ENCODE measurements at regions not wholly inside any gene's neighbourhood (a gene's known extent, or its start where the extent isn't known, plus 50 kb on each side); places are given as distances from the start of the nearest gene placed in this dataset.

DNA sequence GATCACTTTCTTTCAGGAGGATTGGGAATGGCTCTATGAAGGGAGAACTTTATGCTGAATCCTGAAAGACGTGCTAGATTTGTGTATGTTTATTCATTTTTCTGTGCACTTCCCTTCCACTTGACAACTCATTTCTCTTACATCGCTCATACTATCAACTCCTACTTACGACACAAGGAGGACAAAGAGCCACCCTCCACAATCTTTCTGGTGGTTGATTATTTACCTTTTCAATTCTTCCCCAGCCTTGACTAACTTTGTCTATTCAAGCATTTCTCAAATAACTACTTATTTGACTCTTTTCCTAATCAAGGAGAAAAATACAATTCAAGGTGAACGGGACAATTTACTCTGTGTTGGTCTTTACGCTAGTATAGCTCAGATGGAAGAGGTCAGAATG lies 622.1 kb downstream of the TLR4 start:
- DNase-seq = no peak
- H3K27me3 Mint-ChIP-seq = no peaks in the 10 kb centered on the region
- H3K9me3 Mint-ChIP-seq = peaks cover 0 to 3% of the 10 kb centered on the region in 2 donors
- H3K4me3 Mint-ChIP-seq = no peak overlapping the region
- no peaks in the 10 kb centered on the region for H3K4me1 Mint-ChIP-seq (ENCODE audit: low read depth in 2 of 2)
- ATAC-seq (replicated peaks) = no peak
- H3K36me3 Mint-ChIP-seq (ENCODE audit: insufficient read depth) = no peaks in the 10 kb centered on the region
- no peak overlapping the region for H3K27ac Mint-ChIP-seq

DNA sequence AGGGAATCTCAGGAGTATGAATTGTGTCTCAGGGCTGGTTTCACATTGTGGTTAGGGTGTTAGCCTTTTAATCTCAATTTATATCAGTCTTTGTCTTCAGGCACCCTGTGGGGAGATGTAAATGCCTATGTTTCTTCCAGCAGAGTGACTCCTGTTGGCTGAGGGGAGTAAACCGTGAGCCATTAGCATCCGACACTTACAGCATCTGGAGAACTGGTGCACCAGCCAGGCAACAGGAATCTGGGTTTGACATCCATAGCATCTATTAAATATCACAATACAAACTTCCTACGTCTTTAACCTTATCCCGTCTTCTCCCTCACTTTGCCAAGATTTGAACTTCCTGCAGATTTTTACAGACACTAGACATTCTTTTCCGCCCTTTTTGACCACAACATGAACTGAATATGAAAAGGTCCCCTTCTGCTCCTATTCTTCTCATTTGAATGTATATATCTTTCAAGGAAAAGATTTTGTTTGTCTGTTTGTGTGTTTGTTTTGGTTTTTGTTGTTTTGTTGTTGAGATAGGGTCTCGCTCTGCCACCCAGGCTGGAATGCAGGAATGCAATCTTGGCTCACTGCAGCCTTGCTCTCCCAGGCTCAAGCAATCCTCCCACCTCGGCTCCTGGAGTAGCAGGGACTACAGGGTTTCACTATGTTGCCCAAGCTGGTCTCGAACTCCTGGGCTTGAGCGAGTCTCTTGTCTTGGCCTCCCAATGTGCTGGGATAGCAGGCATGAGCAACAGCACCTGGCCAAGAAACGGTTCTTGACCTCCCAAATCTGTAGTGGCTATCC lies 626.2 kb downstream of the TLR4 start:
- DNase-seq = no peak
- Mint-ChIP-seq H3K27ac (no peak overlapping the region), H3K4me1 (ENCODE audit: low read depth in 2 of 2) (no peaks in the 10 kb centered on the region), H3K27me3 (no peaks in the 10 kb centered on the region), H3K9me3 (peaks cover 0 to 4% of the 10 kb centered on the region in 2 donors), H3K36me3 (ENCODE audit: insufficient read depth) (no peaks in the 10 kb centered on the region), H3K4me3 (no peak overlapping the region)
- no peak for ATAC-seq (replicated peaks)

DNA sequence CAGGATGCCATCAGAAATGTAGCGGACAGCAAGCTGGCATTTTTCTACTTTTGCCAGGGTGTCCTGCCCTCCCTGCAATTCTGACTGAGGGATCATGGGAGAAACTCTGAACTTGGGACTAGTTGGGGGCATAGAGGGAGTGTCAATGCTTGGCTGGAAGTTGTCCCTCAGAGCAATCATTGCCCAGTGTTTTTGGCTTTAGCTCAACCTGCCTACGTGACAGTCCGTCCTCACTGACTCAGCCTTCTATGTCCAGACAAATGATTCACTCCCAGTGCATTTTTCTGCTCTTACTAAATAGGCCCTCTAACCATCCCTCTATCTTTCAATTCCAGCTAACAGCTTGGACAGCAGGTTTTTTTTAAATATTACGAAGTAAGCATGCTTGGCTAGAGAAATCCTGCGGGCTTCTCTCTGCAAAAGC lies 627.4 kb downstream of the TLR4 start:
- Mint-ChIP-seq H3K4me3 (no peak overlapping the region), H3K27me3 (no peaks in the 10 kb centered on the region), H3K4me1 (ENCODE audit: low read depth in 2 of 2) (no peaks in the 10 kb centered on the region), H3K27ac (no peak overlapping the region), H3K9me3 (peaks cover 0 to 4% of the 10 kb centered on the region in 2 donors), H3K36me3 (ENCODE audit: insufficient read depth) (no peaks in the 10 kb centered on the region)
- ATAC-seq (replicated peaks) (no peak), DNase-seq (no peak)

DNA sequence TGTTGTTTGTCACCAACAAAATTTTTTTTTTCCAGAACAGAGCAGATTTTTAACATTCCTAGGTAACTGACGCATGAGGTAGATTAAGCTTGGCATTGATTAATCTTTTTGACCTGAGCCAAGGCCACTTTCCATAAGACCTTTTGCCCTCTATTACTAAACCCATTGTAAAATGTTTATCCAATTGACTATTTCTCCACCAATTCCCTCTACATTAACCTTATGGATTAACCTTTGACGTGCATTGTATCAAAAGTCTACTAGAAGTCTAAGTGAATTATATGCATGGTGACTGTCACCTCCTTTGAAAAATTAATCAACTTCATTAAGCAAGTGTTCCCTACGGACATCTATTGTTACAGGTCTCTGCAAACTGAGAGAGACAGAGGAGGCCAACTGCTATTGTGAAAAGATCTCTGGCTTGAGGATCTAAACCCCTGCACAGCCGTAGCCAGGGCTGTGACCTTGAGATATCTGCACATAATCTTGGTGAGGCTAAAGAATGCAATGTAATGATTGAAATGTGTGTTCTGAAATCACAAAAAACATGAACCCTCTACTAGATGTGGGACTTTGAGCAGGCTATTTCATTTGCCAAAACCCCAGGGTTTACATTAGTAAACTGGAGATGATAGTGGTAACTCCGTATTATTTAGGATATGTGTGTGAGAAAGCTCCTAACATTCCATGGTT lies 632.2 kb downstream of the TLR4 start:
- no peaks in the 10 kb centered on the region for H3K27me3 Mint-ChIP-seq
- no peak overlapping the region for H3K4me3 Mint-ChIP-seq
- ATAC-seq (replicated peaks) (no peak), DNase-seq (no peak)
- H3K36me3 Mint-ChIP-seq (ENCODE audit: insufficient read depth) = no peaks in the 10 kb centered on the region
- H3K27ac Mint-ChIP-seq = no peak overlapping the region
- H3K9me3 Mint-ChIP-seq = peaks cover 0 to 3% of the 10 kb centered on the region in 2 donors
- H3K4me1 Mint-ChIP-seq (ENCODE audit: low read depth in 2 of 2) = no peaks in the 10 kb centered on the region

DNA sequence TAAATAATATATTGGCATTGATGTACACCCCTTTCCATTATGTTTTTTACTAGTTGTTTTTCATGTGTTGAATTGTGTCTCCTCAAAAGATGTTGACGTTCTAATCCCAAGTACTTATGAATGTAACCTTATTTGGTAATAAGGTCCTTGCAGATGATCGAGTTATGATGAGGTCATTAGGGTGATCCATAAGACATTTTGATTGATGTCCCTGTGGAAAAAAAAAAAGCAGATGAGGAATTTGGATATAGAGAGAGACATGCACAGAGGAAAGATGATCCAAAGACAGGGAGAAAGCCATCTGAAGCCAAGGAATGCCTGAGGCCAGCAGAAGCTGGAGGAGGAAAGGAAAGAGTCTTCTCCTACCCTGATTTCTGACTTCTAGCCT lies 632.7 kb downstream of the TLR4 start:
- no peak for ATAC-seq (replicated peaks)
- no peaks in the 10 kb centered on the region for H3K27me3 Mint-ChIP-seq
- no peaks in the 10 kb centered on the region for H3K4me1 Mint-ChIP-seq (ENCODE audit: low read depth in 2 of 2)

DNA sequence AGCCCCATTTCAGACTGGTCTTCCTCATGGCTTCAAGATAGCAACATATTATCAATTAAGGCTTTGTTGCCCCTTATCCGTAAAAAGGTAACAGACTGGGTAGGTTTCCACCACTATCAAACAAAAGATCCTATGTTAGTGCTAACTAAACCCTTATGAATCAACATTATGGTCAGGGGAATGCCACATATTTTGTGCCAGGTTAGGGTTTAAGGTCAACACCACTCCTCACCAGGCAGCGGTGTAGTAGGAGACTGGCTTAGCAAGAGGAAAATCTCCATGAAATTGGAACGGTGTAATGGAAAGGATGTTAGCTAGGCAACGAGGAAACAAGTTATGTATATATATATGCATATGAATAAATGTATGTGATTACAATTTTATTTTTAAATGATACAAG lies 655.8 kb downstream of the TLR4 start:
- H3K4me1 Mint-ChIP-seq (ENCODE audit: low read depth in 2 of 2) = no peaks in the 10 kb centered on the region
- no peak overlapping the region for H3K4me3 Mint-ChIP-seq
- ATAC-seq (replicated peaks) = no peak
- peaks cover 0 to 1% of the 10 kb centered on the region in 2 donors for H3K9me3 Mint-ChIP-seq
- H3K27ac Mint-ChIP-seq = no peak overlapping the region
- no peaks in the 10 kb centered on the region for H3K27me3 Mint-ChIP-seq
- H3K36me3 Mint-ChIP-seq (ENCODE audit: insufficient read depth) = no peaks in the 10 kb centered on the region
- no peak for DNase-seq

More for the DNA sequence above, 632.7 kb downstream of the TLR4 start:
- no peak overlapping the region for H3K27ac Mint-ChIP-seq
- peaks cover 3% of the 10 kb centered on the region for H3K36me3 Mint-ChIP-seq (ENCODE audit: insufficient read depth)
- H3K9me3 Mint-ChIP-seq = peaks cover 0 to 3% of the 10 kb centered on the region in 2 donors
- no peak for DNase-seq
- H3K4me3 Mint-ChIP-seq = no peak overlapping the region

DNA sequence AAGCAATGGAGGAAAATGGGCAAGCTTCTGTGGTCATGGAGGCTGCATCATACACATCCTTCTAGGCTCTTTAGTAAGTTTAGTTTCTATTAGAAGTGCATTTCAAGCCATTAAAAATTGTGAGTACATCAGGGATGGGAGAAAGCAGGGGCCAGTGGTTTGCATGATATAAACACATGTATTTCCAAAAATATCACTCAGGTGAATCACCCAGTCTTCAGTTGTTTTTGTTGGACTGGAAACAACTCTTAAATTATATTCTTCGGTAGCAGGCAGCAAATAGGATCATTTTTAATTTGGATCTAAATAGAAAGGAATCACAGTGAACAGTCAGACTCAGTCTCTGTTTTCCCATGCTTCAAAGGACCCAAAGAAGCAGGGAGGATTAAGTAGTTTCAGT lies 657.9 kb downstream of the TLR4 start:
- no peak overlapping the region for H3K4me3 Mint-ChIP-seq
- H3K9me3 Mint-ChIP-seq = peaks cover 0 to 1% of the 10 kb centered on the region in 2 donors
- no peaks in the 10 kb centered on the region for H3K27me3 Mint-ChIP-seq
- no peaks in the 10 kb centered on the region for H3K36me3 Mint-ChIP-seq (ENCODE audit: insufficient read depth)
- no peak for ATAC-seq (replicated peaks)
- no peak for DNase-seq
- H3K27ac Mint-ChIP-seq = no peak overlapping the region
- no peaks in the 10 kb centered on the region for H3K4me1 Mint-ChIP-seq (ENCODE audit: low read depth in 2 of 2)

DNA sequence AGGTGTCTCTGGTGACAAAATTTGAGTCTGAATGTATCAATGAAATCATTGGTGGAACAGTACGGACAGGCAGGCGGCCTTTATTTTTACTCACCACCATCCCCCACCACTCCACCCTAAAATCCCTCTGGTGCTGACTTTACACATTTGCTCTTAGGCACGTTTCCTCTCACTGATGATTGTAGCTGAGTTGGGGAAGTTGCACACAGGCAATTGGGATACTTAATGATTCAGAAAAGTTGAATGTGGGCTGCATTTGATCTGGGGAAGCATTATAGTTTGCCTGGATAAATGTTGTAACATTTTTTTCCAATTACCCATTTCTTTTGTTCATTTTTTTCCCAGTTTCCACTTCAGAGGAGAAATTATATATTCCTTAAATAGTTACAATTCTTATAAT lies 658.4 kb downstream of the TLR4 start:
- Mint-ChIP-seq H3K9me3 (peaks cover 0 to 1% of the 10 kb centered on the region in 2 donors), H3K4me1 (ENCODE audit: low read depth in 2 of 2) (no peaks in the 10 kb centered on the region), H3K27ac (no peak overlapping the region), H3K4me3 (no peak overlapping the region), H3K36me3 (ENCODE audit: insufficient read depth) (no peaks in the 10 kb centered on the region), H3K27me3 (no peaks in the 10 kb centered on the region)
- ATAC-seq (replicated peaks) (no peak), DNase-seq (no peak)

DNA sequence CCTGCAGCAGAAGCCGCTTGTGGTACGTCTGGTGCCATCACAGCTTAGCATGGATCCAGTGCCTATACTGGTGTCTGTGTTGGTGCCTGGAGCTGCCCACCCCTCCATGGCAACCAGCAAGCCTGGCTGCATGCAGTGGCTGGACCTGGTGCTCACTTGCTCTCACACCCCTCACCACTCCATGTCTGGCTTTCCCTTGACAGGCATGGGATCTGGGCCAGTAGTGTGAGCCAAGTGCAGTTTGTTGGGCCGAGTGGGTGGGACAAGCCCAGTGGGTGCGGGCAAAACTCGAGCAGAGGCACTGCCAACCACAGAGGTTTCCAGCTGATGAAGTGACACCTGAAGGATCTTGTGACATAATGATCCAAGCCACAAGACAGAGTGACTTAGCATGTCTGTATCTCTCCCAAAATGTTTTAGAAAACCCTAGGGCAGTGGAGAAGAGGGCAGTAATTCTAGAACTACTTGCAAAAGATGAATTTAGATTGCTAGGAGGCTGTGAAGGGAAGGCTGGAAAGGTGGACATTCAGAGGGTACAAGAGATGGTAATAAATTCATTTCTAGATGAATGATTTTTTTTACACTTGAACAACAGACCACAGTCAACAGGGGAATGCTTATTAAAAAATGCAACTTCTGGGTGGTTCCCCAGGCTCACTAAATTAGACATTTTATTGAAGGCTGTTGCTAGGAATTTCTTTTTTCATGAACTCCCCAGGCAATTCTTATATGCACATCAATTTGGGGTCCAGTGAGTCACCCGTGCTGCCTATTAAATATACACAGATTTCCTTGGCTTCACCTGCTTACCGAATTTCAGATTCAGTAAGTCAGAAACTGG lies 660.3 kb downstream of the TLR4 start:
- ATAC-seq (replicated peaks) (no peak), DNase-seq (no peak)
- Mint-ChIP-seq H3K4me1 (ENCODE audit: low read depth in 2 of 2) (no peaks in the 10 kb centered on the region), H3K9me3 (peaks cover 0 to 3% of the 10 kb centered on the region in 2 donors), H3K36me3 (ENCODE audit: insufficient read depth) (no peaks in the 10 kb centered on the region), H3K4me3 (no peak overlapping the region), H3K27ac (no peak overlapping the region), H3K27me3 (no peaks in the 10 kb centered on the region)

DNA sequence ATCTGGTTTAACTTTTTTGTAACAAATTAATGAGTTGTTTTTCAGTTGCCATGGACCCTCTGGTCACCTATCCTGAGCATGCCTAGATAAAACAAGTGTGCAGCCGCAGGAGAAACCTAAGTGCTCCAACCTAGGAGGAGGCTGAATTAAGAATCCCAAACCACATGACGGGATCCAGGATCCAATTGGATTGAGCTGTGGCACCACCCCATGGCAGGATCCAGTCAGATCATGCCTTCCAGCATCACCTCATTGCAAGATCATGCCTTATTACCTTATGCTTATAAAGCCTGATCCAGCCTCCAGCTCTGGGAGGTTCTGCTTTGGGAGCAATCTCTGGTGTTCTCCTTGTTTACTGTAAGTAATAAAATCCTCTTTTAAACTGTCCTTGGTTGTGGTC lies 662.0 kb downstream of the TLR4 start:
- no peaks in the 10 kb centered on the region for H3K36me3 Mint-ChIP-seq (ENCODE audit: insufficient read depth)
- H3K4me3 Mint-ChIP-seq = no peak overlapping the region
- ATAC-seq (replicated peaks) = no peak
- DNase-seq = no peak
- no peaks in the 10 kb centered on the region for H3K4me1 Mint-ChIP-seq (ENCODE audit: low read depth in 2 of 2)
- H3K27ac Mint-ChIP-seq = no peak overlapping the region
- no peaks in the 10 kb centered on the region for H3K27me3 Mint-ChIP-seq
- peaks cover 2 to 3% of the 10 kb centered on the region in 2 donors for H3K9me3 Mint-ChIP-seq

DNA sequence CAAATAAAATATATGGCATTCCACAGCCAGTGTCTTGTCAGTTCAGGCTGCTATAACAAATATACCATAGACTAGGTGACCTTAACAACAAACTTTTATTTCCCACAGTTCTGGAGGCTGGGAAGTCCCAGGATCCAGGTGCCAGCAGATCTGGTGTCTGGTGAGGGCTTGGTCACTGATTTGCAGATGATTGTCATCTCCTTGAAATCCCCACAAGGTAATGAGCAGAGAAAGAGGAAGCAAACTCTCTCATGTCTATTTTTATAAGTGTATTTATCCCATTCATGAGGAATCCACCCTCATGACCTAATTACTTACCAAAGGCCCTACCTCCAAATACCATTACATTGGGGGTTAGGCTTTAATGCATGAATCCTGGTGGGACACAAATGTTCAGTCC lies 663.2 kb downstream of the TLR4 start:
- no peaks in the 10 kb centered on the region for H3K4me1 Mint-ChIP-seq (ENCODE audit: low read depth in 2 of 2)
- ATAC-seq (replicated peaks) = no peak
- peaks cover 3 to 7% of the 10 kb centered on the region in 2 donors for H3K9me3 Mint-ChIP-seq
- no peaks in the 10 kb centered on the region for H3K27me3 Mint-ChIP-seq
- H3K36me3 Mint-ChIP-seq (ENCODE audit: insufficient read depth) = no peaks in the 10 kb centered on the region
- H3K4me3 Mint-ChIP-seq = no peak overlapping the region
- H3K27ac Mint-ChIP-seq = no peak overlapping the region
- no peak for DNase-seq

DNA sequence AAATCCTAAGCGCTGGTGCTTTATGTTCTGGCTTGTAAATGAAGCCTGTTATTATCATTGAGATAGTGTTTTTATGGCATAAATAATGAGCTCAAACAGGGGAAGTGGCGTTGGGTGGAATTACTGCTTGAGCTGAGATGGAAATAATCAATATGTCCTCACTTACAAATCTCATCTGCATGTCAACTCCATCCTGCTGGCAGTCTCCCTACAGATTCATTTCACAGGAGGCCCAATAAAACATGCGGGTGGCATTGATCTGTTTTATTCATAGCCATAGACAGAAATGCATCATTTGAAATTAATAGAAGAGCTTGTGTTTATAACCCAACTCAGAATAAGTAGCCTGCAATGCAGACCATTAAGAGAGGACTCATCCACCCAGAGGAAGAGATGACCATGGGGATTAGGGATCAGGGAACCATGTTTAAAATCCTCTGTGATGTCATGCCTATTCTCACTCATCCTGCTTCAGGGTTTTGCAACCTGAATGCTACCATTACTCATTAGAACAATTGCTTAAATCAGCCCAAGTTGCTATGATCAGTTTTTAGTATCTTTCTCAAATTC lies 680.4 kb downstream of the TLR4 start:
- no peak overlapping the region for H3K4me3 Mint-ChIP-seq
- H3K27ac Mint-ChIP-seq = no peak overlapping the region
- DNase-seq (no peak), ATAC-seq (replicated peaks) (no peak)
- H3K9me3 Mint-ChIP-seq = peaks cover 3 to 7% of the 10 kb centered on the region in 2 donors
- no peaks in the 10 kb centered on the region for H3K4me1 Mint-ChIP-seq (ENCODE audit: low read depth in 2 of 2)
- H3K36me3 Mint-ChIP-seq (ENCODE audit: insufficient read depth) = no peaks in the 10 kb centered on the region
- no peaks in the 10 kb centered on the region for H3K27me3 Mint-ChIP-seq

DNA sequence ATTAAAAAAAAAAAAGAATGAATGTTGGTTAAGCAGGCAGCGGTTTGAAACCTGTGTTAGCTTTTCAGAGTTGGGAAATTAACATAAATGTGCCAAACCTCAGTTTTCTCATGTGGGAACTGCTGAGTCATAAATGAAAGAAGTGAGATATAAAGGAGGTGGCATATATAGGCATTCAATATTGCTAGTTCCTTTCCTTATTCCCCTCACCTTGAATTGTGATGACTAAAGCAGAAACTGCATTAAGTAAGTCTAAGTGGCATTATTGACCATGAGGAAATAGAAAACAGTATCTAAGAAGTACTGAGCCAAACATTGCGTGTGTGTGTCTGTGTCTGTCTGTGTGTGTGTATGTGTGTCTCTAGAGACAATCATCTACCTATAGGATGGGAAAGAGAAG lies 691.2 kb downstream of the TLR4 start:
- H3K27me3 Mint-ChIP-seq = no peaks in the 10 kb centered on the region
- no peaks in the 10 kb centered on the region for H3K4me1 Mint-ChIP-seq (ENCODE audit: low read depth in 2 of 2)
- no peak for ATAC-seq (replicated peaks)
- peaks cover 0 to 8% of the 10 kb centered on the region in 2 donors for H3K9me3 Mint-ChIP-seq
- H3K27ac Mint-ChIP-seq = no peak overlapping the region
- no peak for DNase-seq
- no peak overlapping the region for H3K4me3 Mint-ChIP-seq
- H3K36me3 Mint-ChIP-seq (ENCODE audit: insufficient read depth) = no peaks in the 10 kb centered on the region

Data from effector memory CD8-positive, alpha-beta T cell (primary cell).